PC-9 (cell line): ENCODE measurements at regions not wholly inside any gene's neighbourhood (a gene's known extent, or its start where the extent isn't known, plus 50 kb on each side); places are given as distances from the start of the nearest gene placed in this dataset.
A peak's percentile ranks its signal among the peaks of the same experiment; 100 is the strongest.

Experiments used
- BruUV-seq: library from RNA; stranded (reverse); fragments of 400-500 nt; replicated peaks from 2 replicates; lab custom pipeline; 2021; lab: Mats Ljungman, UMichigan
- CTCF ChIA-PET: fragments of 300-600 bp; sonication (Branson Sonifier 250); formaldehyde crosslinking; loops from one replicate; lab custom pipeline; 2022; ENCODE audit warnings: antibody characterized with exemption; lab: Charles Lee
- POLR2A ChIA-PET: fragments of 300-600 bp; sonication (Branson Sonifier 250); formaldehyde crosslinking; loops from one replicate; lab custom pipeline; 2022; ENCODE audit warnings: antibody characterized with exemption; ENCODE audit not compliant: unreplicated experiment; lab: Charles Lee
- DNase-seq, 2 experiments: peaks; one replicate each; pipeline versions ENCODE4 v3.0.0 to v3.0.0-alpha.2; 2015 to 2022; ENCODE audit warnings: mixed read lengths in 1 of 2
- H2AFZ ChIP-seq: fragments of 200-600 bp; sonication (generic); 2 replicates; pipeline ENCODE4 v1.8.1; 2017; ENCODE audit warnings: antibody characterized with exemption
- H3F3A ChIP-seq: fragments of 200-600 bp; sonication (generic); 2 replicates; pipeline ENCODE4 v1.8.1; 2017; ENCODE audit warnings: antibody characterized with exemption, mild to moderate bottlenecking, low read depth; ENCODE audit not compliant: insufficient read depth
- H3K27ac ChIP-seq: fragments of 200-600 bp; sonication (generic); 2 replicates; pipeline ENCODE4 v1.6.1; 2016; ENCODE audit warnings: mixed run types
- H3K27me3 ChIP-seq: fragments of 200-600 bp; sonication (generic); 2 replicates; pipeline ENCODE4 v1.6.1; 2016; ENCODE audit warnings: low read depth, mixed run types; ENCODE audit not compliant: insufficient read depth
- H3K36me3 ChIP-seq: fragments of 200-600 bp; sonication (generic); 2 replicates; pipeline ENCODE4 v1.6.1; 2016; ENCODE audit warnings: low read depth, mixed run types
- H3K4me1 ChIP-seq: fragments of 200-600 bp; sonication (generic); replicated peaks from 2 replicates; pipeline ENCODE4 v1.6.1; 2016; ENCODE audit warnings: mixed run types; ENCODE audit not compliant: insufficient read depth
- H3K4me2 ChIP-seq: fragments of 200-600 bp; sonication (generic); 2 replicates; pipeline ENCODE4 v1.6.1; 2017; ENCODE audit warnings: mixed run types
- H3K4me3 ChIP-seq: fragments of 200-600 bp; sonication (generic); 2 replicates; pipeline ENCODE4 v1.6.1; 2016; ENCODE audit warnings: mixed run types
- H3K79me2 ChIP-seq: fragments of 200-600 bp; sonication (generic); 2 replicates; pipeline ENCODE4 v1.6.1; 2017; ENCODE audit warnings: low read depth, mixed run types
- H3K9me2 ChIP-seq: fragments of 200-600 bp; sonication (generic); 2 replicates; pipeline ENCODE4 v1.8.1; 2017; ENCODE audit warnings: mild to moderate bottlenecking; ENCODE audit not compliant: insufficient read depth
- H3K9me3 ChIP-seq: fragments of 200-600 bp; sonication (generic); 2 replicates; pipeline ENCODE4 v1.8.1; 2016; ENCODE audit warnings: low read depth; ENCODE audit not compliant: insufficient read depth
- H4K20me1 ChIP-seq: fragments of 200-600 bp; sonication (generic); 2 replicates; pipeline ENCODE4 v1.8.1; 2017; ENCODE audit not compliant: insufficient read depth
- CTCF ChIP-seq: fragments of 200-600 bp; sonication (generic); conservative IDR thresholded peaks from 2 replicates; pipeline ENCODE4 v1.6.1; 2017; ENCODE audit warnings: mixed run types, antibody characterized with exemption, mild to moderate bottlenecking, moderate library complexity
- EZH2 ChIP-seq: fragments of 200-600 bp; sonication (generic); IDR thresholded peaks from 2 replicates; pipeline ENCODE4 v1.8.0; 2017; ENCODE audit warnings: antibody characterized with exemption, low read depth
- intact Hi-C: fragments of 100-400 bp; cut with micrococcal nuclease; formaldehyde crosslinking; loops from one replicate; pipeline ENCODE4 v1.10.0; 2022; ENCODE audit not compliant: unreplicated experiment

- ChIA-PET POLR2A (no interaction called here), CTCF (no interaction called here)
- H3K4me2 ChIP-seq: no peak overlapping the region
- TF ChIP-seq CTCF: no peak
- no peak for TF ChIP-seq EZH2
- H3K36me3 ChIP-seq: no peaks in the 10 kb centered on the region
- no peak for DNase-seq
- H3K4me3 ChIP-seq: no peak overlapping the region
- no peaks in the 10 kb centered on the region for H4K20me1 ChIP-seq
- no peaks in the 10 kb centered on the region for H3K79me2 ChIP-seq
- peak overlapping the region; percentile 42; the same call in 1 of the 2 replicates for H2AFZ ChIP-seq
- no TSS peak for BruUV-seq
- no peaks in the 10 kb centered on the region; the same call in 1 of the 2 replicates for H3K4me1 ChIP-seq
- intact Hi-C loops: no loop called here
- peaks cover 5% of the 10 kb centered on the region; the same call in 1 of the 2 replicates for H3K9me2 ChIP-seq
- H3K27me3 ChIP-seq: no peaks in the 10 kb centered on the region
- no peak overlapping the region for H3K27ac ChIP-seq
- no peaks in the 10 kb centered on the region for H3K9me3 ChIP-seq
- H3F3A ChIP-seq: no peaks in the 10 kb centered on the region
Observed at GRCh38 chr3:152731511-152731910, 103.4 kb upstream of the P2RY1 start.

GRCh38 chr3:152733584-152734119 is 101.3 kb upstream of the P2RY1 start:
- ChIA-PET CTCF (no interaction called here), POLR2A (no interaction called here)
- Histone ChIP-seq H3K4me1 (no peaks in the 10 kb centered on the region; the same call in 1 of the 2 replicates), H3K79me2 (no peaks in the 10 kb centered on the region), H3K36me3 (no peaks in the 10 kb centered on the region), H3K4me2 (no peak overlapping the region), H3F3A (no peaks in the 10 kb centered on the region), H3K9me3 (no peaks in the 10 kb centered on the region), H3K9me2 (peaks cover 5% of the 10 kb centered on the region; the same call in 1 of the 2 replicates), H3K4me3 (no peak overlapping the region), H3K27ac (no peak overlapping the region), H3K27me3 (no peaks in the 10 kb centered on the region), H2AFZ (no peak overlapping the region), H4K20me1 (no peaks in the 10 kb centered on the region)
- DNase-seq: no peak
- intact Hi-C loops: no loop called here
- BruUV-seq: no TSS peak
- no peak for TF ChIP-seq EZH2

DNA sequence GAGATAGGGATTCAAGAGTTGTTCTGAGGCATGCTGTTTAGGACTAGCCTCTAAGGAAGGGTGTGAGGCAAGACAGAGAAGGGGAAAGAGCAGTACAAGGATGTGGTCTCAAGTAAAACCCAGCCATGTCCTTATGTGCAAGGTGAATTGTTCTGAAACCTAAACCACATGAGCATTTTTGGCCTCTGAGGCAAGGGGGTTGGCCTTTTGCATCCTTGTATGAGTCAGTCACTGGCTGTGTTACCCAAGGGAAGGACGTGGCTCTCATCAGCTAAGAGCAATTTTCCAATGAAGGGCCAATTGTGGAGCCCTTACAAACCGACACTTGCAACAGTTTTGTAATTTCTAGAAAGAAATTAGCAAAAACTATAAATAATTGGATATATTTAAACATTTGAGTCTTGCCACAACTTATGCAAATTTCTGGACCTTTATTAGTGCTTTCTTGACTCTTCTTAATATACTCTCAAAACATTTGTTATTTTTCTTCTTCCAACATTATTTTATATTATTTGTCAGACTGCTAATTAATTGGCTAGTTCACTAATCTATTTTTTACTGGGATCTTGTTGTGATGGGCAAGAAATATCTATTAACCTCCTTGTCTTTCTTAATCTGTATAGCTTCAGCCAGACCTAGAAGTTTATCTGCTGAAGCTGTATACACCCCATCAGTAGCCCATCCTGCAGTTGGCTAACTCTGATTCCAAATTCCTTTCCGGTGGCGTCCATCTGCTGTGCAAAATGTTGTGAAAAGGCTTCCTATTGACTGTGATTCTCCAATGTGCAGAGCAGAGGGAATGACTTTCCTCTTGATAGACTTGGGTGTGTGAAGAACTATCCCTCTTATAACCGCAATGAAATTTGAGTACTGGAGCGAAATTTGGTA is 97.7 kb upstream of the P2RY1 start:
- H3K27me3 ChIP-seq: no peaks in the 10 kb centered on the region
- H3K9me2 ChIP-seq: peaks cover 5% of the 10 kb centered on the region; the same call in 1 of the 2 replicates
- H3K4me1 ChIP-seq: no peaks in the 10 kb centered on the region; the same call in 1 of the 2 replicates
- no peak overlapping the region for H3K4me3 ChIP-seq
- H3K79me2 ChIP-seq: no peaks in the 10 kb centered on the region
- TF ChIP-seq EZH2: no peak
- TF ChIP-seq CTCF: no peak
- H3F3A ChIP-seq: no peaks in the 10 kb centered on the region
- DNase-seq: peak; percentile 11 to 49
- no peaks in the 10 kb centered on the region for H4K20me1 ChIP-seq
- CTCF ChIA-PET: no interaction called here
- POLR2A ChIA-PET: no interaction called here
- H3K4me2 ChIP-seq: no peak overlapping the region
- H3K9me3 ChIP-seq: no peaks in the 10 kb centered on the region
- no TSS peak for BruUV-seq
- H3K36me3 ChIP-seq: no peaks in the 10 kb centered on the region
- intact Hi-C loops: no loop called here
- H2AFZ ChIP-seq: no peak overlapping the region
- no peak overlapping the region for H3K27ac ChIP-seq
